Karpas-422 (cell line): ENCODE measurements at regions not wholly inside any gene's neighbourhood (a gene's known extent, or its start where the extent isn't known, plus 50 kb on each side); places are given as distances from the start of the nearest gene placed in this dataset.
A peak's percentile ranks its signal among the peaks of the same experiment; 100 is the strongest.

ENCODE experiments used
- DNase-seq: peaks from one replicate; pipeline ENCODE4 v3.0.0-alpha.2; 2015
- H2AFZ ChIP-seq: fragments of 200-600 bp; sonication (generic); 2 replicates; pipeline ENCODE4 v1.6.1; 2014; ENCODE audit warnings: antibody characterized with exemption, low read length, mixed read lengths
- H3K27ac ChIP-seq: fragments of 200-600 bp; sonication (generic); 2 replicates; pipeline ENCODE4 v1.5.1; 2014; ENCODE audit warnings: mild to moderate bottlenecking, low read length, moderate library complexity
- H3K27me3 ChIP-seq: fragments of 200-600 bp; sonication (generic); 2 replicates; pipeline ENCODE4 v1.6.1; 2014; ENCODE audit warnings: low read length, mixed read lengths
- H3K36me3 ChIP-seq: fragments of 200-600 bp; sonication (generic); 2 replicates; pipeline ENCODE4 v1.6.1; 2014; ENCODE audit warnings: low read length, mixed read lengths; ENCODE audit not compliant: insufficient read depth
- H3K4me1 ChIP-seq: fragments of 200-600 bp; sonication (generic); 2 replicates; pipeline ENCODE4 v1.6.1; 2014; ENCODE audit warnings: mild to moderate bottlenecking, low read length, mixed read lengths
- H3K4me2 ChIP-seq: fragments of 200-600 bp; sonication (generic); 2 replicates; pipeline ENCODE4 v1.6.1; 2014; ENCODE audit warnings: low read length, low read depth, mild to moderate bottlenecking; ENCODE audit not compliant: poor library complexity, severe bottlenecking
- H3K4me3 ChIP-seq: fragments of 200-600 bp; sonication (generic); 2 replicates; pipeline ENCODE4 v1.5.1; 2014; ENCODE audit warnings: mild to moderate bottlenecking, antibody characterized with exemption, low read length, mixed read lengths
- H3K79me2 ChIP-seq: fragments of 200-600 bp; sonication (generic); 2 replicates; pipeline ENCODE4 v1.6.1; 2014; ENCODE audit warnings: mild to moderate bottlenecking, low read length, mixed read lengths
- H3K9ac ChIP-seq: fragments of 200-600 bp; sonication (generic); 2 replicates; pipeline ENCODE4 v1.6.0; 2014; ENCODE audit warnings: low read length
- H3K9me2 ChIP-seq: fragments of 200-600 bp; sonication (generic), shearing (Covaris generic); replicated peaks from 2 replicates; pipeline ENCODE4 v1.6.0; 2014; ENCODE audit warnings: mild to moderate bottlenecking, low read length, moderate library complexity; ENCODE audit not compliant: insufficient read depth
- H3K9me3 ChIP-seq: fragments of 300-700, 200-600 bp; sonication (generic); 2 replicates; pipeline ENCODE4 v1.6.1; 2014; ENCODE audit warnings: low read length, mixed read lengths
- H4K20me1 ChIP-seq: fragments of 200-600 bp; sonication (generic); 2 replicates; pipeline ENCODE4 v1.6.1; 2014; ENCODE audit warnings: mild to moderate bottlenecking, antibody characterized with exemption, low read length, low read depth; ENCODE audit not compliant: insufficient read depth

GRCh38 chr11:76298255-76298654 is 82.7 kb downstream of the THAP12 start:
- Histone ChIP-seq H4K20me1 (no peaks in the 10 kb centered on the region), H3K36me3 (no peaks in the 10 kb centered on the region), H3K9me3 (no peaks in the 10 kb centered on the region), H3K4me1 (peaks cover 2% of the 10 kb centered on the region), H3K4me3 (no peak overlapping the region), H3K9ac (no peak overlapping the region), H3K27ac (no peak overlapping the region), H3K9me2 (no peaks in the 10 kb centered on the region), H3K4me2 (no peak overlapping the region), H2AFZ (no peak overlapping the region), H3K27me3 (no peaks in the 10 kb centered on the region), H3K79me2 (no peaks in the 10 kb centered on the region)
- DNase-seq: no peak

- peaks cover 7% of the 10 kb centered on the region for H3K4me1 ChIP-seq
- H3K4me2 ChIP-seq: no peak overlapping the region
- H3K79me2 ChIP-seq: no peaks in the 10 kb centered on the region
- no peaks in the 10 kb centered on the region for H4K20me1 ChIP-seq
- H3K9me2 ChIP-seq: no peaks in the 10 kb centered on the region
- H3K27ac ChIP-seq: no peak overlapping the region
- H3K36me3 ChIP-seq: no peaks in the 10 kb centered on the region
- no peaks in the 10 kb centered on the region for H3K9me3 ChIP-seq
- no peak overlapping the region for H3K4me3 ChIP-seq
- no peak for DNase-seq
- no peaks in the 10 kb centered on the region for H3K27me3 ChIP-seq
- H2AFZ ChIP-seq: no peak overlapping the region
- H3K9ac ChIP-seq: no peak overlapping the region
Measured at GRCh38 chr11:76296731-76297542, 84.0 kb downstream of the THAP12 start.

- Histone ChIP-seq H3K36me3 (no peaks in the 10 kb centered on the region), H3K27ac (no peak overlapping the region), H2AFZ (no peak overlapping the region), H3K9ac (no peak overlapping the region), H3K27me3 (no peaks in the 10 kb centered on the region), H3K9me3 (no peaks in the 10 kb centered on the region), H3K9me2 (no peaks in the 10 kb centered on the region), H3K4me1 (peaks cover 7% of the 10 kb centered on the region), H3K79me2 (no peaks in the 10 kb centered on the region), H3K4me3 (no peak overlapping the region), H4K20me1 (no peaks in the 10 kb centered on the region), H3K4me2 (peak overlapping the region; percentile 27)
- DNase-seq: no peak
Measured at GRCh38 chr11:76293189-76293631, 86.9 kb upstream of the WNT11 start.

GRCh38 chr11:76292583-76293188 is 86.4 kb upstream of the WNT11 start:
- Histone ChIP-seq H4K20me1 (no peaks in the 10 kb centered on the region), H3K27me3 (no peaks in the 10 kb centered on the region), H3K4me3 (no peak overlapping the region), H3K4me2 (peak overlapping the region; percentile 27), H3K9ac (no peak overlapping the region), H2AFZ (no peak overlapping the region), H3K9me3 (no peaks in the 10 kb centered on the region), H3K4me1 (peaks cover 7% of the 10 kb centered on the region), H3K79me2 (no peaks in the 10 kb centered on the region), H3K9me2 (no peaks in the 10 kb centered on the region), H3K36me3 (no peaks in the 10 kb centered on the region), H3K27ac (no peak overlapping the region)
- no peak for DNase-seq

GRCh38 chr11:76291576-76292526 is 85.5 kb upstream of the WNT11 start:
- Histone ChIP-seq H3K4me3 (no peak overlapping the region), H3K9me2 (no peaks in the 10 kb centered on the region), H2AFZ (no peak overlapping the region), H3K4me2 (no peak overlapping the region), H3K4me1 (peaks cover 7% of the 10 kb centered on the region), H3K9ac (no peak overlapping the region), H3K27me3 (no peaks in the 10 kb centered on the region), H3K79me2 (no peaks in the 10 kb centered on the region), H3K36me3 (no peaks in the 10 kb centered on the region), H4K20me1 (no peaks in the 10 kb centered on the region), H3K27ac (no peak overlapping the region), H3K9me3 (no peaks in the 10 kb centered on the region)
- DNase-seq: no peak

GRCh38 chr11:76288166-76288980 is 82.1 kb upstream of the WNT11 start:
- H3K4me2 ChIP-seq: no peak overlapping the region
- H3K27me3 ChIP-seq: no peaks in the 10 kb centered on the region
- H3K9ac ChIP-seq: no peak overlapping the region
- H2AFZ ChIP-seq: peak overlapping the region; percentile 36; the same call in 1 of the 2 replicates
- H3K4me1 ChIP-seq: peaks cover 6% of the 10 kb centered on the region
- no peak overlapping the region for H3K4me3 ChIP-seq
- no peaks in the 10 kb centered on the region for H3K9me2 ChIP-seq
- no peaks in the 10 kb centered on the region for H4K20me1 ChIP-seq
- no peak for DNase-seq
- H3K79me2 ChIP-seq: no peaks in the 10 kb centered on the region
- no peaks in the 10 kb centered on the region for H3K36me3 ChIP-seq
- H3K9me3 ChIP-seq: no peaks in the 10 kb centered on the region
- H3K27ac ChIP-seq: no peak overlapping the region

GRCh38 chr11:76287227-76287626 is 80.9 kb upstream of the WNT11 start:
- Histone ChIP-seq H3K9me2 (no peaks in the 10 kb centered on the region), H3K36me3 (no peaks in the 10 kb centered on the region), H3K27ac (no peak overlapping the region), H3K9ac (no peak overlapping the region), H4K20me1 (no peaks in the 10 kb centered on the region), H3K27me3 (no peaks in the 10 kb centered on the region), H3K4me2 (no peak overlapping the region), H3K79me2 (no peaks in the 10 kb centered on the region), H2AFZ (no peak overlapping the region), H3K4me3 (no peak overlapping the region), H3K9me3 (no peaks in the 10 kb centered on the region), H3K4me1 (no peaks in the 10 kb centered on the region)
- no peak for DNase-seq
